GM19438 (cell line): ENCODE measurements at regions not wholly inside any gene's neighbourhood (a gene's known extent, or its start where the extent isn't known, plus 50 kb on each side); places are given as distances from the start of the nearest gene placed in this dataset.

Experiments
- ATAC-seq: cut with Tn5 transposase; IDR thresholded peaks from one replicate; pipeline ENCODE4 v1.9.1; 2021; ENCODE audit warnings: low read depth; ENCODE audit not compliant: unreplicated experiment

- no peak for ATAC-seq
Observed at GRCh38 chr2:104786204-104786603, 67.7 kb upstream of the POU3F3 start.

GRCh38 chr2:104786821-104787220 is 67.1 kb upstream of the POU3F3 start:
- ATAC-seq, result no peak

- no peak for ATAC-seq
Observed at GRCh38 chr2:104787298-104788065, 66.4 kb upstream of the POU3F3 start.

- ATAC-seq, result no peak
Observed at GRCh38 chr2:104788742-104789455, 65.0 kb upstream of the POU3F3 start.

- no peak for ATAC-seq
Observed at GRCh38 chr2:104790100-104790811, 63.7 kb upstream of the POU3F3 start.

GRCh38 chr2:104790901-104791495 is 62.9 kb upstream of the POU3F3 start:
- ATAC-seq, result no peak

GRCh38 chr2:104793966-104794365 is 59.9 kb upstream of the POU3F3 start:
- no peak for ATAC-seq

- ATAC-seq, result no peak
Observed at GRCh38 chr2:104794441-104794840, 59.5 kb upstream of the POU3F3 start.
